CD4-positive, alpha-beta T cell treated with Interleukin-17A for 1 hour (primary cell): ENCODE measurements at regions not wholly inside any gene's neighbourhood (a gene's known extent, or its start where the extent isn't known, plus 50 kb on each side); places are given as distances from the start of the nearest gene placed in this dataset.

Experiments
- DNase-seq: peaks from one replicate; pipeline ENCODE4 v3.0.0-alpha.2; 2020

DNA sequence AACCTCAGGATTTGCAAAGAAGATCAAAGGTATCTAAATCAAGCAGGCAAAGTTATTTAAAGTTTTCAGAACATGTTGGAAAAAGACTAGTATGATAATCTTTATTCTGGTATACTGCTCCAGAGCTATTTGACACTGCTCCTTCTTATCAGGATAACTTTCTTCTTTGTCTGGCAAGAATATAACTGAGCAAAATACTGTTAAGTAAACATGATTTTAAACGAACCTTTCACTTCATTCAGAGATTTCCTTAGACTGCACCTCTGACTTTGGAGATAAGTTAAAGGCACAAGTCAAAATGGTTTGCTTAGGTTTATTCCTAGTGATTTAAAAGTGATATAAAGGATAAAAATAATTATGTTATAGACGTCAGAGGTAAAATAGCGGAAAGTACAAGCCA lies 103.9 kb upstream of the CCDC190 start:
- no peak for DNase-seq

GRCh38 chr1:162956922-162957321 lies 95.9 kb upstream of the CCDC190 start:
- no peak for DNase-seq

DNA sequence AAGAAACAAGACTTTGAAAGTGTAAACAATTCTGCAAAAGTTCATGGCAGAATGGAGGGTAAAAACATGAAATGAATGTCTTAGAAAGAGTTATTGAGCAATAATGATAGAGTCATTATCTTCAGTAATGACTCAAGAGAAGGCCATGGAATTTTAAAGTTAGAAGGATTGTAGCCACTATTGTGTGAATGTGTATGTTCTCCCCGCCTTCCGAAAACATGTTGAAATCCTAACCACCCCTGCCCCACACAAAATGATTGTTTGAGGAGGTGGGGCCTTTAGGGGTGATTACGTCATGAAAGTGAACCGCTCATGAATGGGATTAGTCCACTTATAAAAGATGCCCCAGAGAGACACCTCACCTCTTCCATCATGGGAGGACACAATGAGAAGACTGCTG lies 93.8 kb upstream of the CCDC190 start:
- no peak for DNase-seq

DNA sequence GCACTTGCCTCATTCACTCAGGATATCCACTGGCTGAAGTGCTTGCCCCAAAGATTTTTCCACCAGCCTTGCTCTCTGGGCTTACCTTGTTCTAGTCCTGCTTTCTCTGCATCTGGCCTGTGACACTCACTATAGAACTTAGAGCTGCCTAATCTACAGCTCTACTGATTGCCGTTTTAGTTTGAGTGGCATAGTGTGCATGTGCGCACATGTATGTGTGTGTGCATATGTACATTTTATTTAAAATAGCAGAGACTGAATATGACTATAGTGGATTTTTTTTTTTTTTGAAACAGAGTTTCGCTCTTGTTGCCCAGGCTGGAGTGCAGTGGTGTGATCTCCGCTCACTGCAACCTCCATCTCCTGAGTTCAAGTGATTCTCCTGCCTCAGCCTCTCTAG lies 92.0 kb upstream of the CCDC190 start:
- DNase-seq: no peak

GRCh38 chr1:162951553-162952315 lies 90.8 kb upstream of the CCDC190 start:
- DNase-seq: no peak

DNA sequence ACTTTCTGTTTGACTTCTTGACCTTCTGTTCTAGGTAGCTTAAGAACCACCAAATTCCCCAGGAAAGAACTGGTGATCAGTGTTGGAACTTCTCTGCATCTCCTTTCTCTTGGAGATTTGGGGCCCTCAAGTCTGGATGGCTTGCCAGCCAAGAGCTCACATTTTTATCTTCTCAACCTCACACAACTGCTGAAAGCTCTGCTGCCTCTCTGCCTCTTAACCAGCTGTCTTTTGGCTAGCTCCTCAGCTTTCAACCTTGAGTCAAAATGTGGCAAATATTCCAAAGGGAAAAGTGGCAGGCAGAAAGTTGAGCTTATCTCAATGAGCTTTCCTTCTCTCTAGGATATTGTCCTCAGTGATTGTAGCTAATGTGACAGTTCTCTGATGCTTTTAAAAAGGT lies 89.2 kb upstream of the CCDC190 start:
- no peak for DNase-seq

- no peak for DNase-seq
These were observed 85.7 kb upstream of the CCDC190 start for GRCh38 chr1:162946701-162947100.

DNA sequence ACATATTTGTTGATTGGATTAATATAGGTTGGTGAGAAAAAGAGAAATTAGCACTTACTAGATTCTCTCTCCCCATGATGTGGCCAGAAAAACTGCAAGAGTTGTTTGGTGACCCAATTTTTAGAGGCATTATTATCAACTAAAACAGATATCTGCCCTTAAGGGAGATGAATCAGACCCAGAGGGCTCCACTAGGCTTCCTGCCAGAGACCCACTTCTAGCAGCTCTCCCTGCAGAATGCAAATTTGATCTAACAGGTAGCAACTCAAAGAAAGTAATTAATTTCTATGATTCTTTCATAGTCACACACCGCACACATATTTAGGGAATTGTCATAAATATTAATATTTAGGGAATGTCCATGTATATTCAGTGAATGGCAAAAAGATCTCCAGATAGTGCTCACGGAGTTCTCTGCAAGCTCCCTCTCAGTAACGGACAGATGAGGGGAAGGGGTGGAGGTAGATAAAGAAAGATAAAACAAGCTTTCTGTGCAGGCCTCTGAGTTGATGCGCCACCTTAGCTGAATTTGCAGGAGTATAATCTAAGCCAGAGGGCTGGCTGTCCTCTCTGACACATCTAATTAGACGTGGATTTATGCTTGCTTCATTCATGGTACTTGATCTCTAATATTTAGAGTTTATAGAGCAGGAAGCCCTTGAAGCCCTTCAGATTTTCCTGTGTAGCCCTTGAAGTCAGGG lies 84.1 kb upstream of the CCDC190 start:
- DNase-seq: no peak

DNA sequence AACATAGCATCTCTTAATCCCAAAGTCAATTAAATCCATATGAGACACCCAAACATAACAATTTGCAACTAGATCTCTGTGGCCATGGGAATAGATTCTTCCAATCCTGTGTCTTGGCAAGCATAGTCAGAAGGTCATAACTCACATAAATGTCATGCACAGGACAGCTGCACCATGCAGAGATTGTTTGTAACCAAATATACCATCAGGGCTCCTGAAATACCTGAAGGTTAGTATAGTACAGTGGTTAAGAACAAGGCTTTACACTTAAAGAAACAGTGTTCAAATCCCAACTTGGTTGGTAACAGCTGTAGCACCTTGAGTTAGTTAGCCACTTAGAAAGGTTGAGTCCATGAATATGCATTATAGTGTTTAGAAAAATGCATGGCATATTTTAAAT lies 82.6 kb upstream of the CCDC190 start:
- DNase-seq: no peak

- DNase-seq: no peak
These were observed 82.1 kb upstream of the CCDC190 start for GRCh38 chr1:162942916-162943559.

DNA sequence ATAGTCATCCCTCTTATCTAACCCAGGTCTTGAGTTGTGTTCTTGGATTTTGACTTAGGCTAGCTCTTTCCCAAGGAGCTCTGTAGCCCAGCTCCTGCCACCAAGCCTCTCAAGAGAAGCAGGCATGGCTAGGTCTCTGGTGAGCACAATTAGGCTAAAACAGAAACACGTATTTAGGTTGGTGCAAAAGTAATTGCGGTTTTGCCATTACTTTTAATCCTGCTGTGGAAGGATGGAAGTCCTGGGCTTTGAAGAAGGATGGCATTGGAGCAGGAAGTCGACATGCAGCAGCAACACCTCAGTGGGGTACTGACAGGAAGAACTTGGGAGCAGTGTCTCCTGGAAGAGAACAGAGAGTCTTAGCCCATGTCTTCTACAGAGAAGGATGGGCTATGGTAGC lies 80.0 kb upstream of the CCDC190 start:
- no peak for DNase-seq

- DNase-seq: no peak
These were observed 78.1 kb upstream of the CCDC190 start for GRCh38 chr1:162939035-162939434.

- DNase-seq: no peak
These were observed 76.9 kb upstream of the CCDC190 start for GRCh38 chr1:162937716-162938395.

GRCh38 chr1:162930976-162931560 lies 70.1 kb upstream of the CCDC190 start:
- no peak for DNase-seq

DNA sequence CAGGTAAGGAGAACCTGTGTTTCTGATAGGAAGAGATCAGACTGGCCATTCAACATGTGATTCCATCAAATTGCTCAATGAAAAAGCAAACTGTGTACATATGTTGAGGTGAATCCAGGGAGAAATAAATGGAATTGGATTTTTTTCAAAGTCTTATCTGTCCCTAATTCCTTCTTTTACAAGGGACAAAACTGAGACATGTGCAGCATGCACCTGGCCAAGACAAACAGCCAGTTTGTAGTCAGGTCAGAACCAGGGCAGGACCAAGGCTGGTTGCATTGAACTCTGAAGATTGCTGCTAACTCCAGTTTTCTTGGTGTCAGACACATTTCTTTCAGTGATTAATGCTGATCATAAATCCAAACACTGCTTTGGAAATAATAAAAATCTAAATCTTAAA lies 69.6 kb upstream of the CCDC190 start:
- DNase-seq: no peak

DNA sequence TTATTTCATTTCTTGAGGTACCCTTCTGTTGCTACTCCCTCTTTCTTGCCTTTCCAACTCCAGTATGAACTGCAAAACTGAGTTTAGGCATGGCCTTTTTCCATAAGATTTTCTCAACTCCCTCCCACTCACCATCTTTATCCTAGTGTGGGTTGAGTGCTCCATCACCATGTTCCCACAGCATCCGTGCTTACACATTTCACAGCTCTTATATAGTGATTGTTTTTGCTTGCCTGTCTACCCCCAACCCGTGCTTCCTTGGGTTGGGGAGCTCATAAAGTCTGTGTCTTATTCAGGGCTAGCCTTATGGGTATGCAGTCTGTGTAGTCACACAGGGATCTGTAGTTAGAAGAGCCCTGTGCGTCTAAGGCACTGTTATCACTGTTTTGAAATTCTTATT lies 68.2 kb upstream of the CCDC190 start:
- no peak for DNase-seq

DNA sequence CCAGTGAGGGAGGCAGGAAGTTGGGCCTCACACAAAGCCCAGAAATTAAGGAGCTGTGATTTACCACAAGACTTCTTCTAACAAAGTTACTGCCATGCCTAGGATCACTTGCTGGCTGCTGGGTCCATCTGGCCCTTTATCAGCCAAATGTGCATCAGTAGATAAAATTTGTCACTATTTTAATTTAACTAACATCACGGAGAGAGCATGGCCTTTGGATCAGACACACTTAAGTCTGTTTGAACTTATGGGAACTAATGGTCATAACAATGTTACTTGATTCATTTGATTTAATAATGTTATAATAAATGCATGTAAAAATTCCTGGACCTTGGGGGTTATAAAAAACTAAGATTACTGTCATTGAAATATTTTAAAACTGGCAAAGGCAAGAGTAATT lies 67.2 kb upstream of the CCDC190 start:
- no peak for DNase-seq

DNA sequence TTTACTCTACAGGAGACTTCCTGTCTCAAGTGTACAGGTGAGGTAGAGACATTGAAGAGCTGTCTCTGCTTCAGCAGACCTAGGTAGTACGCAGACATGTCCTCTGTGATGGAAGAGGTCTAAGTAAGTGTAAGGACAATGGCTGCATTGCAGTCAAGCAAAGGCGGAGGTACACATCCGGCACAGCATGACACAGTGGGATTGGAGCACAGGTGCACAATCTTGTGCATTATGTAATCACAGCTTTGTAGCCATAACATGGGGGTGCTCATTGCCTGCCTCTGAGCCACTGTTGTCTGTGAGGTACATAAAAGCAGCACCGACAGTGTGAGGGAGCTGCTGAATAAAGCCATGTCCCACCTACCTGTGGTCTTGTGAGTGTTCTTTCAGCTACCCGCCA lies 66.4 kb upstream of the CCDC190 start:
- no peak for DNase-seq

DNA sequence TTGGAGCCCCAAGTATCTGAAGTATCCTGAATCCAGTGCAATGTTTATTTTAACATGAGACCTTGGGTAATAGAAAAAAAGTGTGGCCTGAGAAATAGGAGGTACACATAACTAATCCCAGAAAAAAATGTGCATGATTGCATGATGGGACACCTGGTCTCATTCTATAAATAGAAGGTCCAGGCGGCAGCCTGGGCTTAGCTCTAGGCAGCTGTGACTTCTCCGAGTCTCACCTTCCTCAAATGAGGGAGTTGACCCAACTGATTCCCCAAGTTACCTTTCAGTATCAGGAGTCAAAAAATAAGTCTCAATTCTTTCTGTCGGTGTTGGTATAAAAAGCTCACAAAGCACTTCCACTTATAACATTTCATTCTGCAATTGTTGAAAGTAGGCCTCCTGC lies 65.9 kb upstream of the CCDC190 start:
- DNase-seq: no peak

DNA sequence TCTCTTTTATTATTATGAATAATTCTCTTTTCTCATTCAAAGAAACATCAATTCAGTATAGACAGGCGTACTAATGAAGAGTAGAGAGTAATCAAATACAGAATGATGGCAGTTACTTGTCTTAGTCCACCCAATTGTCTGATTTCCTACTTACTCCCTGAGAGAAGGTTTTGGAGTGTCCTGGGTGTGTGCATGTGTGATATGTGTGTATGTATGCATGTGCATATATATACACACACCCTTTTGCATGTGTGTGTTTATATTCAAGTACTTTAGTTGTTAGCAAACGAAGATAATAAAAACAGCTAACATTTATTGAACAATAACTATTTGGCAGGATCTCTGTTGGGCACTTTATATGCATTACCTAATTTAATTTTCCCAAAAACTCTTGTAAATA lies 63.2 kb upstream of the CCDC190 start:
- DNase-seq: no peak

DNA sequence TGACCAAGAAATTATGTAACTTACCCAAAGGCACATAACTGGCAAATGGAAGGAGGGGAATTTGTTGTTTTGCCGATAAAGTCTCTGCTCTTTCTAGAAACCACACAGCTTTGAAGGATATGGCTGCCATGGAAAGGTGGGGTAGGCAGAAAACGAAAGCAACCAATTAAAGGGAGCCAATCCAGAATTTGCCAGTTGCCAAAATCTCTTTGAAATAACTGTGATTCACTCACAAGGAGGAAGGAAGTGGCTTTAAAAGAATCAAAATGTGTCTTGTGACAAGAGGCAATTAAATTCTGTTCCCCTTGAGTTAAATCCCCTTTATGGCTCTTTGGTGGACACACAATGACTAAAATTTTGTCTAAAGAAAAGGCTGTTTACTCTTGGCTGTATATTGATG lies 61.2 kb upstream of the CCDC190 start:
- DNase-seq: peak; percentile 2

- no peak for DNase-seq
These were observed 60.3 kb upstream of the CCDC190 start for GRCh38 chr1:162921311-162921710.

DNA sequence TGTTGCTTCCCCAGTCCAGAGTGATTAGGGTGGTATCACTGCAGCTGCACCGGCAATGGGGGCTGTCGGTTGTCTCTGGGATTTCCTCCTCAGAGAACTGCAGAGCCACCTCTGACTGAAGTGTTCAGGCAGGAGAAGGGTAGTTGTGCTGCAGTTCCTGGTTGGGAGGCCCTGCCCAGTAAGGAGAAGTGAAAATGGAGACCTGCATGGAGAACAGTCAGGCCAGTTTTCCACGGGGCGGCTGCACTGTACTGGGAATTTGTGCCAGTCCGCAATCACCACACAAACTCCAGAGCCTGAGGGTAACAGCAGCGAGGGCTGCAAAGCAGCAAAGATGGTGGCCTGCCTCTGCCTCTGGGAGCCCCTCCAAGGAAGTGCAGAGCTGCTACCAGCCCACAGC lies 58.1 kb upstream of the CCDC190 start:
- DNase-seq: no peak
